ENCODE measurements at regions not wholly inside any gene's neighbourhood (a gene's known extent, or its start where the extent isn't known, plus 50 kb on each side); places are given as distances from the start of the nearest gene placed in this dataset.

DNA sequence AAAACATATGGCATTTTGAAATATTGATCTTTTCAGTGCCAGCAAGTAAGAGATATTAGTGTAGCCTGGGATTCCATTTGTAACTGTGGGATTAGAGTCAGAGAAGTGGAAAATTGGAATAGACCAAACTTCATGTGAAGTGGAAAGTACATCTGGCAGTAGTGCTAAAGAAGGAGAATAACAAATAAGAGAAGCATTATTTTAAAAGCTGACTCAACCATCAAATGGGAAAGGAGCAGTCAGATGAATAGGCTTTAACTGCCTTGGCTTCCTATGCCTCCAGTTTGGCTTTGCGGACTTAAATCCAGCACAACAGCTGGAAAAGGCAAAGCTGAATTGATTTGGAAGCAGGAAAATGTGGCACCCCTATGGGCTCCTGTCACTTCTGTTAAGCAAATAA, 623.1 kb downstream of the TSN start:
- TF ChIP-seq POLR2A (IDR thresholded peaks at IDR 0.05) (no peak), EP300 (IDR thresholded peaks at IDR 0.05) (no peak)
- TF ChIP-seq, protein P1, sequence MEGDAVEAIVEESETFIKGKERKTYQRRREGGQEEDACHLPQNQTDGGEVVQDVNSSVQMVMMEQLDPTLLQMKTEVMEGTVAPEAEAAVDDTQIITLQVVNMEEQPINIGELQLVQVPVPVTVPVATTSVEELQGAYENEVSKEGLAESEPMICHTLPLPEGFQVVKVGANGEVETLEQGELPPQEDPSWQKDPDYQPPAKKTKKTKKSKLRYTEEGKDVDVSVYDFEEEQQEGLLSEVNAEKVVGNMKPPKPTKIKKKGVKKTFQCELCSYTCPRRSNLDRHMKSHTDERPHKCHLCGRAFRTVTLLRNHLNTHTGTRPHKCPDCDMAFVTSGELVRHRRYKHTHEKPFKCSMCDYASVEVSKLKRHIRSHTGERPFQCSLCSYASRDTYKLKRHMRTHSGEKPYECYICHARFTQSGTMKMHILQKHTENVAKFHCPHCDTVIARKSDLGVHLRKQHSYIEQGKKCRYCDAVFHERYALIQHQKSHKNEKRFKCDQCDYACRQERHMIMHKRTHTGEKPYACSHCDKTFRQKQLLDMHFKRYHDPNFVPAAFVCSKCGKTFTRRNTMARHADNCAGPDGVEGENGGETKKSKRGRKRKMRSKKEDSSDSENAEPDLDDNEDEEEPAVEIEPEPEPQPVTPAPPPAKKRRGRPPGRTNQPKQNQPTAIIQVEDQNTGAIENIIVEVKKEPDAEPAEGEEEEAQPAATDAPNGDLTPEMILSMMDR (IDR thresholded peaks at IDR 0.05): no peak
- H3K27me3 ChIP-seq: no peaks in the 10 kb centered on the region
- no peaks in the 10 kb centered on the region for H3K4me1 ChIP-seq (ENCODE audit: insufficient read depth)
- intact Hi-C loops (cut with DNase I): no loop called here
- 85 to 96% (median 95%) methylated on average over 1 of the region's 1 CpG for WGBS, 3 donors
- H3K36me3 ChIP-seq: no peaks in the 10 kb centered on the region
- no peaks in the 10 kb centered on the region for H3K9me3 ChIP-seq
- H3K4me3 ChIP-seq: no peak overlapping the region
- H3K27ac ChIP-seq: no peak overlapping the region
- no peak for DNase-seq

DNA sequence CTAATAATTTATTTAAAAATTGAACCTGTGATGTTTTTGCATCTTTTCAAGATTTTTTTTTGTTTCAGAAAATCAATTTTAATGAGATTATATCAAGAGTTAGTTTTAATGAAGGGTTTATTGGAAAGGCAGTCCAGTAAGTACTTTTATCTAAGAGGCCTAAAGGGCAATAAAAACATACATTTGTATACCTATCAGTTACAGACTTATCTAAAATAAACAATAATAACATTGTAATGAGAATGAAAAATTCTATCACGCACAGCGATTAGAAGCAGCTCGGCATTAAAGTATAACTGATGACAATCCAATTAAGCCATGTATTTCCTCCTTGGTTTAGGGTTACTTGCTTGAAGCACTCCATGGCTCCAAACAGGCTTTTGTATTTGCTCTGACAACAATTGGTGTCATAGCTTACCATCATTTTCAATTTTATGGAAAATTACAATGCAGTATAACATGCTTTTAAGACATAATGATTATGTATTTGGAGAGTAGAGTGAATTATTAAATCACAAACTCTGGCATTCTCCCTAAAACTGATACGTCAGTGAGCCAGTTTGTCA, 629.4 kb downstream of the TSN start:
- TF ChIP-seq, protein P1 (IDR thresholded peaks at IDR 0.05): no peak
- TF ChIP-seq POLR2A (IDR thresholded peaks at IDR 0.05) (no peak), EP300 (IDR thresholded peaks at IDR 0.05) (no peak)
- no peaks in the 10 kb centered on the region for H3K4me1 ChIP-seq (ENCODE audit: insufficient read depth)
- no peaks in the 10 kb centered on the region for H3K9me3 ChIP-seq
- no peak overlapping the region for H3K4me3 ChIP-seq
- no peak overlapping the region for H3K27ac ChIP-seq
- intact Hi-C loops (cut with DNase I): no loop called here
- no peaks in the 10 kb centered on the region for H3K36me3 ChIP-seq
- H3K27me3 ChIP-seq: no peaks in the 10 kb centered on the region
- DNase-seq: no peak
- WGBS, 3 donors: 59 to 71% (median 64%) methylated on average over 4 of the region's 4 CpGs

DNA sequence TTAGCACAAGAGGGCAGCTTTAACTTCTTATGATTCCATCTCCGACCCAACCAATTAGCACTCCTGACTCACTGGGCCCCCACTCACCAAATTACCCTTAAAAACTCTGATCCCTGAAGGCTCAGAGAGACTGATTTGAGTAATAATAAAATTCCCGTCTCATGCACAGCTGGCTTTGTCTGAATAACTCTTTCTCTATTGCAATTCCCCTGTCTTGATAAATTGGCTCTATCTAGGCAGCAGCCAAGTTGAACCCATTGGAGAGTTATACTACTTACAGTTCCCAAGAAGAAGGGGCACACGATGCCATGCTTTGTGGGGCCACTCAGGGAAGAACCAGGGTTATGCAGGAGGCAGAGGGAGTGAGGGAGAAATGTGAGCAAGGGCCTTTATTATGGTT, 632.8 kb downstream of the TSN start:
- H3K27me3 ChIP-seq: no peaks in the 10 kb centered on the region
- no peaks in the 10 kb centered on the region for H3K36me3 ChIP-seq
- 63 to 90% (median 82%) methylated on average over 3 of the region's 3 CpGs for WGBS, 3 donors
- no peak overlapping the region for H3K27ac ChIP-seq
- TF ChIP-seq POLR2A (IDR thresholded peaks at IDR 0.05) (no peak), EP300 (IDR thresholded peaks at IDR 0.05) (no peak)
- TF ChIP-seq, protein P1 (IDR thresholded peaks at IDR 0.05): no peak
- no peak overlapping the region for H3K4me3 ChIP-seq
- H3K9me3 ChIP-seq: no peaks in the 10 kb centered on the region
- no peaks in the 10 kb centered on the region for H3K4me1 ChIP-seq (ENCODE audit: insufficient read depth)
- intact Hi-C loops (cut with DNase I): no loop called here
- no peak for DNase-seq

DNA sequence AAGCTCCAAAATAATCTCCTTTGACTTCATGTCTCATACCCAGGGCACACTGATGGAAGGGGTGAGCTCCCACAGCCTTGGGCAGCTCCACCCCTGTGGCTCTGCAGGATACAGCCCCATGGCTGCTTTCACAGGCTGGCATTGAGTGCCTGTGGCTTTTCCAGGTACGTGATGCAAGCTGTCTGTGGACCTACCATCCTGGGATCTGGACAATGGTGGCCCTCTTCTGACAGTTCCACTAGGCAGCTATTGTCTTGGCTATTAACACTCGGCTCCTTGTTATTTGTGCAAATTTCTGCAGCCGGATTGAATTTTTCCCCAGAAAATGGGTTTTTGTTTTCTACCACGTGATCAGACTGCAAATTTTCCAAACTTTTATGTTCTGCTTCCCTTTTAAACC, 634.2 kb downstream of the TSN start:
- Histone ChIP-seq H3K9me3 (no peaks in the 10 kb centered on the region), H3K36me3 (no peaks in the 10 kb centered on the region), H3K4me3 (no peak overlapping the region), H3K27me3 (no peaks in the 10 kb centered on the region), H3K4me1 (ENCODE audit: insufficient read depth) (no peaks in the 10 kb centered on the region), H3K27ac (no peak overlapping the region)
- TF ChIP-seq EP300 (IDR thresholded peaks at IDR 0.05): no peak
- TF ChIP-seq POLR2A (IDR thresholded peaks at IDR 0.05): no peak
- TF ChIP-seq, protein P1 (IDR thresholded peaks at IDR 0.05): no peak
- no peak for DNase-seq
- intact Hi-C loops (cut with DNase I): no loop called here
- WGBS, 3 donors: 76 to 86% (median 82%) methylated on average over 4 of the region's 4 CpGs

Measured in ovary (tissue), 7 donors.